Ovary (tissue), 7 donors: ENCODE measurements at regions not wholly inside any gene's neighbourhood (a gene's known extent, or its start where the extent isn't known, plus 50 kb on each side); places are given as distances from the start of the nearest gene placed in this dataset.

ENCODE experiments used
- DNase-seq, 5 donors: peaks; one replicate each; pipeline ENCODE4 v3.0.0-alpha.2; 2019 to 2020
- H3K27ac ChIP-seq, 2 donors: fragments of 200-600 bp; one replicate each; pipeline versions ENCODE4 v1.5.1 to v1.8.0; 2019 to 2022
- H3K27me3 ChIP-seq: fragments of 200-600 bp; one replicate; pipeline ENCODE4 v1.8.0; 2022
- H3K36me3 ChIP-seq: fragments of 200-600 bp; sonication (generic); one replicate; pipeline ENCODE4 v1.5.1; 2019
- H3K4me1 ChIP-seq: one replicate; pipeline ENCODE4 v1.8.1; 2013; ENCODE audit warnings: mild to moderate bottlenecking, moderate library complexity; ENCODE audit not compliant: insufficient read depth
- H3K4me3 ChIP-seq: fragments of 200-600 bp; sonication (generic); one replicate; pipeline ENCODE4 v1.5.1; 2017
- H3K9me3 ChIP-seq, 2 donors: fragments of 200-600 bp in 1 of 2; sonication (generic) in 1 of 2; one replicate each; pipeline versions ENCODE4 v1.5.1 to v1.8.1; 2013 to 2019; ENCODE audit warnings: mild to moderate bottlenecking in 1 of 2, moderate library complexity in 1 of 2
- EP300 ChIP-seq: sonication (generic); formaldehyde crosslinking; IDR thresholded peaks from one replicate; pipeline ENCODE4 v1.6.1; 2017; ENCODE audit warnings: antibody characterized with exemption
- POLR2A ChIP-seq: fragments of 450-650 bp; IDR thresholded peaks from one replicate; pipeline ENCODE4 v1.6.1; 2017; ENCODE audit warnings: antibody characterized with exemption, mild to moderate bottlenecking, moderate library complexity
- WGBS, 3 donors: extraction: QIAGEN DNeasy Blood & Tissue Kit in 1 of 3; methylation state at CpG; one replicate each; pipeline versions ENCODE4 v1.1.5 to v1.1.7; 2013 to 2017; 5-methylcytosine and 5-hydroxymethylcytosine counted together
- intact Hi-C, 4 donors: fragments of 100-400 bp; cut with DNase I; formaldehyde crosslinking; loops; one replicate each; pipeline versions ENCODE4 v1.11.0 to v1.15.1; 2022 to 2023
- TF ChIP-seq, protein P1 (sequence below), 3 donors: fragments of 450-650 bp in 2 of 3; fragments of 200-600 bp in 1 of 3; IDR thresholded peaks; one replicate each; pipeline versions ENCODE4 v1.5.1 to v1.8.0; 2016 to 2022; ENCODE audit warnings: antibody characterized with exemption in 3 of 3, mild to moderate bottlenecking in 1 of 3
- donor health status: DM: no; HTN: no; CAD: no; lungs with moderate emphysema.
- donor health status: DM: no; HTN: no; CAD: no.
- donor health status: Bipolar disorder and iron deficiency.
- donor health status: DM: no; HTN: no; CAD: no.
- donor health status: DM: yes; HTN: yes; CAD: no.

DNA sequence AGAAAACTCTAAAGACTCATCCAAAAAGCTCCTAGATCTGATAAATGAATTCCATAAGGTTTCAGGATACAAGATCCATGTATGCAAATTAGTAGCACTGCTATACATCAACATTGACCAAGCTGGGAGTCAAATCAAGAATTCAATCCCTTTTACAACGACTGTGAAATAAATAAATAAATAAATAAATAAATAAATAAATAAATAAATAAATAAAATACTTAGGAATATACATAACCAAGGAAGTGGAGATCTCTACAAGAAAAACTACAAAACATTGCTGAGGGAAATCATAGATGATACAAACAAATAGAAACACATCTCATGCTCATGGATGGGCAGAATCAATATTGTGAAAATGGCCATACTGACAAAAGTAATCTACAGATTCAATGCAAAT is 132.0 kb upstream of the NRSN1 start:
- no peaks in the 10 kb centered on the region for H3K27me3 ChIP-seq
- no peaks in the 10 kb centered on the region for H3K36me3 ChIP-seq
- H3K9me3 ChIP-seq: no peaks in the 10 kb centered on the region
- WGBS, 3 donors: 80 to 82% (median 81%) methylated on average over 1 of the region's 1 CpG
- intact Hi-C loops: no loop called here
- TF ChIP-seq EP300: no peak
- no peak for TF ChIP-seq POLR2A
- TF ChIP-seq, protein P1, sequence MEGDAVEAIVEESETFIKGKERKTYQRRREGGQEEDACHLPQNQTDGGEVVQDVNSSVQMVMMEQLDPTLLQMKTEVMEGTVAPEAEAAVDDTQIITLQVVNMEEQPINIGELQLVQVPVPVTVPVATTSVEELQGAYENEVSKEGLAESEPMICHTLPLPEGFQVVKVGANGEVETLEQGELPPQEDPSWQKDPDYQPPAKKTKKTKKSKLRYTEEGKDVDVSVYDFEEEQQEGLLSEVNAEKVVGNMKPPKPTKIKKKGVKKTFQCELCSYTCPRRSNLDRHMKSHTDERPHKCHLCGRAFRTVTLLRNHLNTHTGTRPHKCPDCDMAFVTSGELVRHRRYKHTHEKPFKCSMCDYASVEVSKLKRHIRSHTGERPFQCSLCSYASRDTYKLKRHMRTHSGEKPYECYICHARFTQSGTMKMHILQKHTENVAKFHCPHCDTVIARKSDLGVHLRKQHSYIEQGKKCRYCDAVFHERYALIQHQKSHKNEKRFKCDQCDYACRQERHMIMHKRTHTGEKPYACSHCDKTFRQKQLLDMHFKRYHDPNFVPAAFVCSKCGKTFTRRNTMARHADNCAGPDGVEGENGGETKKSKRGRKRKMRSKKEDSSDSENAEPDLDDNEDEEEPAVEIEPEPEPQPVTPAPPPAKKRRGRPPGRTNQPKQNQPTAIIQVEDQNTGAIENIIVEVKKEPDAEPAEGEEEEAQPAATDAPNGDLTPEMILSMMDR (IDR thresholded peaks at IDR 0.05): no peak
- no peak overlapping the region for H3K4me3 ChIP-seq
- H3K27ac ChIP-seq: no peak overlapping the region
- DNase-seq: no peak
- H3K4me1 ChIP-seq: no peaks in the 10 kb centered on the region

DNA sequence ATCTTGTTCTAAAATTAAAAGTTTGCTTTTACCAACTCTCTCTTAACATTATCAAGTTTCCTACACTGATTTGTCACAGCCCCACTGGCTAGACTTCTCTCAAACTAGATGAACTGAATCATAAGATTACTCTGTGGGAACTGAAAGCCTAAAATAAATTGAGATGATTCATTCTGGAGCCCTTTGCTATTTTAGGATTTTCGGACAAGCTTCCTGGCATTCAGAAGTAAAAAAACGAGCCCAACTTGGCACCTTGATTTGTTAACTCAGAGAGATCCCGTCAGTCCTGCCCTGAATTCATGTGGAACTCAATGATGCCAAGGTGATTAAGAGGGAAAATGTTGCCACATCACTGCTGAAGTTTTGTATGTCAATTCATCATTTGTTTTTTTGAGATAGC is 122.0 kb upstream of the NRSN1 start:
- H3K4me3 ChIP-seq: no peak overlapping the region
- intact Hi-C loops: no loop called here
- no peaks in the 10 kb centered on the region for H3K27me3 ChIP-seq
- no peaks in the 10 kb centered on the region for H3K9me3 ChIP-seq
- DNase-seq: no peak
- TF ChIP-seq POLR2A: no peak
- TF ChIP-seq, protein P1 (IDR thresholded peaks at IDR 0.05): no peak
- no peaks in the 10 kb centered on the region for H3K36me3 ChIP-seq
- H3K4me1 ChIP-seq: no peaks in the 10 kb centered on the region
- H3K27ac ChIP-seq: no peak overlapping the region
- 40 to 46% (median 42%) methylated on average over 3 of the region's 3 CpGs for WGBS, 3 donors

DNA sequence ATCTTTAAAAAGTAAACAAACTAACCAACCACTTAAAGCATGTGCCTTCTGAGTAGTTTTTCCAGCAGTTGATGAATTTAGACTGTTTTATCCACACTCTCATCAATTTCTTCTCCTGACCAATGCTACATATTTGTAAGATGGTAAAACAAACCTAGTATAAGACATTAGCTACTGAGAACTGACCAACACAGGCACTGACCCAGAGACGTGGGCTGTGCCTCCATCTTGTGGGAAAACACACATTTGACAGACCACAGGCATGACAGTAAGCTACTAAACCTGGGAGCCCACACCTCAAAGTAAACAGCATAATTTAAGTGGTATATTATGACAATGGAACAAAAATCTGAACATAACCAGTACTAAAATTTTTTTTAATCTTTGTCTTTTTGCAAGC is 121.4 kb upstream of the NRSN1 start:
- H3K27me3 ChIP-seq: no peaks in the 10 kb centered on the region
- H3K36me3 ChIP-seq: no peaks in the 10 kb centered on the region
- no peaks in the 10 kb centered on the region for H3K9me3 ChIP-seq
- DNase-seq: no peak
- H3K4me3 ChIP-seq: no peak overlapping the region
- no peaks in the 10 kb centered on the region for H3K4me1 ChIP-seq
- WGBS, 3 donors: 44 to 53% (median 47%) methylated on average over 1 of the region's 1 CpG
- intact Hi-C loops: no loop called here
- H3K27ac ChIP-seq: no peak overlapping the region
- TF ChIP-seq EP300 (no peak), POLR2A (no peak)

DNA sequence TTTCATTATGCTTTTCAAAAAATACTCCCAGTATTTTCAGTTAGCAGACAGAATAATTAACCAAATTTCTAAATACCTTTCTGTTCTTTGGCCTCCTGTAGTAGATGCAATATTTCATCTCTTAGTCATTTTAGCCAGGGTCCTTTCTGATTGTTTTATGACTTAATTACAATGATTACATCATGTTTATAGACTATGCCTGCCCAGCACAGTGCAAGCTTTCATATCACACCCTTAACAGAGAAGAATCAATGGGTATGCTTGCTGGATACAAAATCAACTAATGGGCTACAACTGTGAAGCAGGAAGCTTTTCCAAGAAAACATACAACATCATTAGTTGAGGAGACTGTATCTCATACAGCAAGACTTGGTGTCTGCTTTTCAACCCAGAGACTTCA is 119.8 kb upstream of the NRSN1 start:
- intact Hi-C loops: no loop called here
- H3K27ac ChIP-seq: no peak overlapping the region

DNA sequence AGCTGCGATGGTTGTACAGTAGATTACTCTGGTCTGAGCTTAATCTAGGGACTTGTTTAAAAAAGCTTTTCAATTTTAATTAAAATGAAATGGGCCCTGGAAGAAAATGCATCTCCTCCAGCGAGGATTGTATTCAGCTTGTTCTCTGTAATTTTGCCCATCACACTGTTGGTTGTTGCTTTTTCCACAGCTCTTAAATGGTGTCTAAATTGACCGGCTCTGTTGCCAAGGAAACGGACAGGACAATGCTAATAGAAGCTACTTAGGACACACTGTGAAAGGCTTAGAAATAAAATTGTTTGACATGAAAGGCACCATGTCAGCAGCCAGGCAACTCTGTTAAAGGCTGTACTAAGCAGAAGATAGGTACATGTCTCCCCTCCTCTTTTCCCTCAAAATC is 116.7 kb upstream of the NRSN1 start:
- DNase-seq: no peak
- H3K9me3 ChIP-seq: no peaks in the 10 kb centered on the region
- H3K27me3 ChIP-seq: no peaks in the 10 kb centered on the region
- H3K4me3 ChIP-seq: no peak overlapping the region
- WGBS, 3 donors: 38 to 57% (median 47%) methylated on average over 4 of the region's 4 CpGs
- intact Hi-C loops: no loop called here
- no peaks in the 10 kb centered on the region for H3K4me1 ChIP-seq
- H3K27ac ChIP-seq: no peak overlapping the region
- TF ChIP-seq, protein P1 (IDR thresholded peaks at IDR 0.05): no peak
- TF ChIP-seq POLR2A (no peak), EP300 (no peak)
- H3K36me3 ChIP-seq: no peaks in the 10 kb centered on the region

More for the DNA sequence above, 119.8 kb upstream of the NRSN1 start:
- Histone ChIP-seq H3K27me3 (no peaks in the 10 kb centered on the region), H3K36me3 (no peaks in the 10 kb centered on the region), H3K4me3 (no peak overlapping the region), H3K4me1 (no peaks in the 10 kb centered on the region), H3K9me3 (no peaks in the 10 kb centered on the region)
- no peak for DNase-seq
- TF ChIP-seq, protein P1 (IDR thresholded peaks at IDR 0.05): no peak
- TF ChIP-seq EP300 (no peak), POLR2A (no peak)
